ENCODE measurements at regions not wholly inside any gene's neighbourhood (a gene's known extent, or its start where the extent isn't known, plus 50 kb on each side); places are given as distances from the start of the nearest gene placed in this dataset.

DNA sequence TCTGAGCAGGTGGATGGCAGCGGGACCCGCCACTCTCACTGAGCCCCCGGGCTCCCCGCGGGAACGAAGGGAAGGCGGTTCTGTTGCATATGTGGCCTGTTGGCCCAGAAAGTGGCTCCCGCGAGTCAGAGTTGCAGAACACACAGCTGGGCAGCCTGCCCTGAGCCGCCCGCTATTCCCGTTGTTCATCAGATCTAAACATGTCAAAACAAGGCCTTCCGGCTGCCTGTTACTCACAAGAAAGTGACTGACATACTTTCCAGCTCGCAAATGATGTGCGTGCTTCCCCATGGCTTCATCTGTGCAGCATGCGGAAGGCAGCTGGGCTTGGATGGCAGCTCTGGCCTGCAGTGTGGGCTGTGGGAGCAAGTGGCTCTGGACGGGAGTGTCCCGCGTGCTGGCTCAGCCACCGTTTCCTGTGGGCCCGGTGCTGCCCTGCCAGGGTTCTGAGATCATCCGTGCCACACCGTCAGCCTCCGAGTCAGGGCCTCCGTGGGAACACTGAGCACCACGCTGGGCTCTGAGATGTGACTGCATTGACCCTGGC, 227.3 kb downstream of the ERMARD start:
- ChIA-PET CTCF (no interaction called here), POLR2A (no interaction called here)

GRCh38 chr6:169977434-169978265, 226.2 kb downstream of the ERMARD start:
- Histone ChIP-seq H3K27me3 (ENCODE audit: control insufficient read depth, insufficient read depth, low read length) (no peaks in the 10 kb centered on the region), H3K9me3 (ENCODE audit: control insufficient read depth, insufficient read depth, low read length) (peaks cover 86% of the 10 kb centered on the region), H3K27ac (ENCODE audit: low read depth, low read length) (no peak overlapping the region), H3K4me3 (ENCODE audit: low read depth, low read length) (no peak overlapping the region)
- DNase-seq (ENCODE audit: low read depth, low spot score): no peak
- CTCF ChIA-PET: no interaction called here
- no peak for TF ChIP-seq CTCF (IDR thresholded peaks at IDR 0.05; ENCODE audit: low read depth, low read length)
- POLR2A ChIA-PET: no interaction called here

More for the DNA sequence above, 227.3 kb downstream of the ERMARD start:
- H3K27me3 ChIP-seq (ENCODE audit: control insufficient read depth, insufficient read depth, low read length): no peaks in the 10 kb centered on the region
- no peak for DNase-seq (ENCODE audit: low read depth, low spot score)
- H3K27ac ChIP-seq (ENCODE audit: low read depth, low read length): no peak overlapping the region
- H3K9me3 ChIP-seq (ENCODE audit: control insufficient read depth, insufficient read depth, low read length): peaks cover 86% of the 10 kb centered on the region
- no peak for TF ChIP-seq CTCF (IDR thresholded peaks at IDR 0.05; ENCODE audit: low read depth, low read length)
- H3K4me3 ChIP-seq (ENCODE audit: low read depth, low read length): no peak overlapping the region

DNA sequence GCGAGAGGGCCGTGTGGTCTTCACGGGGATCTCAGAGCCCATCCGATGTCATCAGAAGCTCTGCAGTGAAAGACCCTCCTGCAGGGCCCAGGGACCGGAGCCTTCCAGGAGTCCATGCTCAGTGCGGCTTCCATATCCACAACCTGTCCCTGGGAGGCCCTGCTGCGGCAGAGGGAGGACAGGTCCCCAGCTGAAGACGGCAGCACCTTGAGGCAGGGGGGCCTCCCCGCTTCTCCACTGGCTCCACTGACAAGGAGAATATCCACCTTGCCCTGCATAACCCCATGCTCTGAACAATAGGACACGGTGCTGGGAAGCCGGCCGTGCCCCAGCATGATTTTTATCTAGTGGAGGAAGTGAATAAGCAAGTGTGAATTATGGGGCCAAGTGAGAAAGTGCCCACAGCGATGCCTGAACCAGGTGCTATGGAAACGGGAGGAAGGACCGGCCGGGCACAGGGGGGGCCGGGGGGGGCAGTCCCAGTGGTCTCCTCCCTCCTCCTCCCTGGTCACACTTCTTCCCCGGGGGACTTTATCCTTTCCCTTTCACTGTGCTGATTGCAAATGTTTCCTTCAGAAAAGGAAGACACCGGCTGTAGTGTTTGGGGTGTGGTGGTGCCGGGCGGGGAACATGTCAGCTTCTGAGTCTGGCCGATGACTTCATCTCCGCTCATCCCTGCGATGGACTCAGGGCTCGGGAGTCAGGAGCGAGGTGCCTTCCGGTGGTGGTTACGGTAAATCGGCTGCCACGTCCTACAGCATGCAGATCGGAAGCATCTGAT, 225.1 kb downstream of the ERMARD start:
- H3K27ac ChIP-seq (ENCODE audit: low read depth, low read length): no peak overlapping the region
- no peaks in the 10 kb centered on the region for H3K27me3 ChIP-seq (ENCODE audit: control insufficient read depth, insufficient read depth, low read length)
- H3K4me3 ChIP-seq (ENCODE audit: low read depth, low read length): no peak overlapping the region
- H3K9me3 ChIP-seq (ENCODE audit: control insufficient read depth, insufficient read depth, low read length): peaks cover 86% of the 10 kb centered on the region
- no peak for DNase-seq (ENCODE audit: low read depth, low spot score)
- TF ChIP-seq CTCF (IDR thresholded peaks at IDR 0.05; ENCODE audit: low read depth, low read length): no peak
- ChIA-PET CTCF (no interaction called here), POLR2A (no interaction called here)

DNA sequence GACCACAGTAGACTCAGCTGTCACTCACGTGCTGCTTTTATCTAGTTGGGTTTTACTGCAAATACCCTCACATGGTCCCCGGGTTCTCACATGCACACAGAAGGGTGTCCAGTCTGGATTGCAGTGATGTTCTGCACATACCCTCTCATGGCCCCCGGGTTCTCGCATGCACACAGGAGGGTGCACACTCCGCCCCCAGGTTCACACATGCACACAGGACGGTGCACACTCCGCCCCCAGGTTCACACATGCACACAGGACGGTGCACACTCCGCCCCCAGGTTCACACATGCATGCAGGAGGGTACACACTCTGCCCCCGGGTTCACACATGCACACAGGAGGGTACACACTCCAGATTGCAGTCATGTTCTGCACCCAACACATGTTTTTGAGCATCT, 224.3 kb downstream of the ERMARD start:
- Histone ChIP-seq H3K9me3 (ENCODE audit: control insufficient read depth, insufficient read depth, low read length) (peaks cover 86% of the 10 kb centered on the region), H3K27me3 (ENCODE audit: control insufficient read depth, insufficient read depth, low read length) (no peaks in the 10 kb centered on the region), H3K27ac (ENCODE audit: low read depth, low read length) (no peak overlapping the region), H3K4me3 (ENCODE audit: low read depth, low read length) (no peak overlapping the region)
- DNase-seq (ENCODE audit: low read depth, low spot score): no peak
- CTCF ChIA-PET: no interaction called here
- TF ChIP-seq CTCF (IDR thresholded peaks at IDR 0.05; ENCODE audit: low read depth, low read length): no peak
- POLR2A ChIA-PET: no interaction called here

GRCh38 chr6:169975286-169975685, 223.9 kb downstream of the ERMARD start:
- DNase-seq (ENCODE audit: low read depth, low spot score): no peak
- ChIA-PET CTCF (no interaction called here), POLR2A (no interaction called here)
- H3K9me3 ChIP-seq (ENCODE audit: control insufficient read depth, insufficient read depth, low read length): peaks cover 88% of the 10 kb centered on the region
- H3K27ac ChIP-seq (ENCODE audit: low read depth, low read length): no peak overlapping the region
- TF ChIP-seq CTCF (IDR thresholded peaks at IDR 0.05; ENCODE audit: low read depth, low read length): no peak
- H3K27me3 ChIP-seq (ENCODE audit: control insufficient read depth, insufficient read depth, low read length): no peaks in the 10 kb centered on the region
- no peak overlapping the region for H3K4me3 ChIP-seq (ENCODE audit: low read depth, low read length)
